ENCODE measurements at regions not wholly inside any gene's neighbourhood (a gene's known extent, or its start where the extent isn't known, plus 50 kb on each side); places are given as distances from the start of the nearest gene placed in this dataset.

DNA sequence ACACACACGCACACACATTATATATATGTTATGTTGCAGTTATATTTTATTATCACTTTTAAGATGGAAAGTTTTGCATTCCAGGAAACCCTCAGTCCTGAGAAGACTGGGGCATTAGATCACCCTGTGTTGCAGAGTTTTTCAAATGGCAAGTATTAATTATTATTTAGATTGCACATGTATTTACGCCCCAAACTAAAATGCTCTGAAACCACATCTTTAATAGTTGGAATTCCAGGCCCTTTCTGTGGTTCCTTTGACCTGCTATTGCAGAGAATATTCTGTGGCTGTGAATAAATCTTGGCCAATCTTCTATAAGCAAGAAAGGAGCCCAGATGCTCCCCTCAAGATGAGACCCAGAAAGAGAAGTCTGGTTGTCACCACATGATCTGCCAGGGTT is 427.0 kb upstream of the TNP1 start:
- H3K4me3 ChIP-seq = no peak overlapping the region
- H3K9ac ChIP-seq (ENCODE audit: insufficient read length) = no peak overlapping the region
- no peak for DNase-seq (ENCODE audit: low read depth, low spot score)
- no peak overlapping the region for H3K27ac ChIP-seq
- H3K9me3 ChIP-seq (ENCODE audit: low read depth, low read length) = no peaks in the 10 kb centered on the region
- H3K36me3 ChIP-seq (ENCODE audit: insufficient read depth, low read length) = peaks cover 11% of the 10 kb centered on the region; the same call in 1 of the 2 replicates
- TF ChIP-seq POLR2AphosphoS5 (IDR thresholded peaks at IDR 0.05; ENCODE audit: borderline replicate concordance, low read depth, low read length) (no peak), FOXP2 (optimal IDR thresholded peaks at IDR 0.05; ENCODE audit: control extremely low read depth, extremely low read length, insufficient read depth) (no peak)

- H3K9me3 ChIP-seq (ENCODE audit: low read depth, low read length) = no peaks in the 10 kb centered on the region
- H3K36me3 ChIP-seq (ENCODE audit: insufficient read depth, low read length) = peaks cover 11% of the 10 kb centered on the region; the same call in 1 of the 2 replicates
- no peak overlapping the region for H3K9ac ChIP-seq (ENCODE audit: insufficient read length)
- no peak for DNase-seq (ENCODE audit: low read depth, low spot score)
- TF ChIP-seq EZH2 (IDR thresholded peaks at IDR 0.05) (no peak), FOXP2 (optimal IDR thresholded peaks at IDR 0.05; ENCODE audit: control extremely low read depth, extremely low read length, insufficient read depth) (no peak), POLR2AphosphoS5 (IDR thresholded peaks at IDR 0.05; ENCODE audit: borderline replicate concordance, low read depth, low read length) (no peak)
- no peak overlapping the region for H3K27ac ChIP-seq
- no peak overlapping the region for H3K4me3 ChIP-seq
These were observed 426.1 kb upstream of the TNP1 start for GRCh38 chr2:217285926-217286325.

DNA sequence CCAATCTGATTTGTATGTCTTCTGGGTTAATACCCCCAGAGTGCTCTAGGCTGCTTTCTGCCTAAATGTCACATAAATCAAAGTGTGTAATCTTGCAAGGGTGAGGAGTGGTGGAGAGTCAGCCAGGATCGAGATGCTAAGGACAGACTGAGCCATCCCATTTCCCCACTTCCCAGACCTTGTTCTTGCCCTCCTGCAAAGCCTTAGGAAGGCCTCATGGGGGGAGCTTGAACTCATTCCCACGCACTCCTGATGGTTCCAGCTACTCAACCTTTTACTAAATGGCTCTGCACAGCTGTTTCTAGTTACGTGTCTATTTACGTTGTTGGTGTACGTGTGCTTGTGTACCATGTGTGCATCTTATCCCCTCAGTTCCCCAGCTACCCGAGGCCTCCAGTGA is 423.6 kb upstream of the TNP1 start:
- Histone ChIP-seq H3K27ac (no peak overlapping the region), H3K4me3 (no peak overlapping the region), H3K9me3 (ENCODE audit: low read depth, low read length) (no peaks in the 10 kb centered on the region), H3K9ac (ENCODE audit: insufficient read length) (no peak overlapping the region), H3K36me3 (ENCODE audit: insufficient read depth, low read length) (peaks cover 5% of the 10 kb centered on the region; the same call in 1 of the 2 replicates)
- TF ChIP-seq POLR2AphosphoS5 (IDR thresholded peaks at IDR 0.05; ENCODE audit: borderline replicate concordance, low read depth, low read length) (no peak), FOXP2 (optimal IDR thresholded peaks at IDR 0.05; ENCODE audit: control extremely low read depth, extremely low read length, insufficient read depth) (no peak), EZH2 (IDR thresholded peaks at IDR 0.05) (no peak)
- no peak for DNase-seq (ENCODE audit: low read depth, low spot score)

DNA sequence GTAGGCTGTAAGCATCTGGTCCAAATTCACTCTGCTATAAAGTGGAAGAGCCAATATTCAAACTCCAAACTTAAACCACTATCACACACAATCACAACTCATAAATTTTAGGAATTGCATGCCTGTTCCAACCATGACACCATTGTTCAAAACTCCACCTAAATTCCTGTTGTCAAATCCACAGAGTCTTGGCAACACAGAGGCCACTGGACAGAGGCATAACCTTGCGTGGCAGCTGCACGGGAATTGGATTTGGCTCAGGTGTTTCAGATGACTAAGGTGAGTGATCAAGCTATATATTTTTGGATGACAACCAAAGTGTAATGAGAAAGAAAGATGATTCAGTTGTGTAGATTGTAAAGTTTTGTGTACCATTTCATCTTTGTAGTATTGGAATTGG is 422.7 kb upstream of the TNP1 start:
- Histone ChIP-seq H3K27ac (no peak overlapping the region), H3K36me3 (ENCODE audit: insufficient read depth, low read length) (no peaks in the 10 kb centered on the region), H3K4me3 (no peak overlapping the region), H3K9ac (ENCODE audit: insufficient read length) (no peak overlapping the region), H3K9me3 (ENCODE audit: low read depth, low read length) (no peaks in the 10 kb centered on the region)
- TF ChIP-seq POLR2AphosphoS5 (IDR thresholded peaks at IDR 0.05; ENCODE audit: borderline replicate concordance, low read depth, low read length) (no peak), FOXP2 (optimal IDR thresholded peaks at IDR 0.05; ENCODE audit: control extremely low read depth, extremely low read length, insufficient read depth) (no peak), EZH2 (IDR thresholded peaks at IDR 0.05) (no peak)
- DNase-seq (ENCODE audit: low read depth, low spot score) = no peak

- Histone ChIP-seq H3K9me3 (ENCODE audit: low read depth, low read length) (no peaks in the 10 kb centered on the region), H3K4me3 (no peak overlapping the region), H3K36me3 (ENCODE audit: insufficient read depth, low read length) (no peaks in the 10 kb centered on the region), H3K9ac (ENCODE audit: insufficient read length) (no peak overlapping the region), H3K27ac (no peak overlapping the region)
- no peak for DNase-seq (ENCODE audit: low read depth, low spot score)
- TF ChIP-seq FOXP2 (optimal IDR thresholded peaks at IDR 0.05; ENCODE audit: control extremely low read depth, extremely low read length, insufficient read depth) = no peak
- no peak for TF ChIP-seq EZH2 (IDR thresholded peaks at IDR 0.05)
- TF ChIP-seq POLR2AphosphoS5 (IDR thresholded peaks at IDR 0.05; ENCODE audit: borderline replicate concordance, low read depth, low read length) = no peak
These were observed 419.7 kb upstream of the TNP1 start for GRCh38 chr2:217279556-217279955.

GRCh38 chr2:217279140-217279539 is 419.3 kb upstream of the TNP1 start:
- no peak for DNase-seq (ENCODE audit: low read depth, low spot score)
- Histone ChIP-seq H3K9ac (ENCODE audit: insufficient read length) (no peak overlapping the region), H3K4me3 (no peak overlapping the region), H3K36me3 (ENCODE audit: insufficient read depth, low read length) (no peaks in the 10 kb centered on the region), H3K27ac (no peak overlapping the region), H3K9me3 (ENCODE audit: low read depth, low read length) (no peaks in the 10 kb centered on the region)
- TF ChIP-seq POLR2AphosphoS5 (IDR thresholded peaks at IDR 0.05; ENCODE audit: borderline replicate concordance, low read depth, low read length) = no peak
- TF ChIP-seq FOXP2 (optimal IDR thresholded peaks at IDR 0.05; ENCODE audit: control extremely low read depth, extremely low read length, insufficient read depth) = no peak
- TF ChIP-seq EZH2 (IDR thresholded peaks at IDR 0.05) = no peak

- H3K4me3 ChIP-seq = no peak overlapping the region
- no peak overlapping the region for H3K27ac ChIP-seq
- H3K9ac ChIP-seq (ENCODE audit: insufficient read length) = no peak overlapping the region
- no peak for DNase-seq (ENCODE audit: low read depth, low spot score)
- no peaks in the 10 kb centered on the region for H3K9me3 ChIP-seq (ENCODE audit: low read depth, low read length)
- TF ChIP-seq POLR2AphosphoS5 (IDR thresholded peaks at IDR 0.05; ENCODE audit: borderline replicate concordance, low read depth, low read length) (no peak), EZH2 (IDR thresholded peaks at IDR 0.05) (no peak), FOXP2 (optimal IDR thresholded peaks at IDR 0.05; ENCODE audit: control extremely low read depth, extremely low read length, insufficient read depth) (no peak)
- H3K36me3 ChIP-seq (ENCODE audit: insufficient read depth, low read length) = no peaks in the 10 kb centered on the region
These were observed 418.0 kb upstream of the TNP1 start for GRCh38 chr2:217277646-217278398.

GRCh38 chr2:217276433-217276832 is 416.6 kb upstream of the TNP1 start:
- TF ChIP-seq POLR2AphosphoS5 (IDR thresholded peaks at IDR 0.05; ENCODE audit: borderline replicate concordance, low read depth, low read length) (no peak), EZH2 (IDR thresholded peaks at IDR 0.05) (no peak), FOXP2 (optimal IDR thresholded peaks at IDR 0.05; ENCODE audit: control extremely low read depth, extremely low read length, insufficient read depth) (no peak)
- no peak for DNase-seq (ENCODE audit: low read depth, low spot score)

DNA sequence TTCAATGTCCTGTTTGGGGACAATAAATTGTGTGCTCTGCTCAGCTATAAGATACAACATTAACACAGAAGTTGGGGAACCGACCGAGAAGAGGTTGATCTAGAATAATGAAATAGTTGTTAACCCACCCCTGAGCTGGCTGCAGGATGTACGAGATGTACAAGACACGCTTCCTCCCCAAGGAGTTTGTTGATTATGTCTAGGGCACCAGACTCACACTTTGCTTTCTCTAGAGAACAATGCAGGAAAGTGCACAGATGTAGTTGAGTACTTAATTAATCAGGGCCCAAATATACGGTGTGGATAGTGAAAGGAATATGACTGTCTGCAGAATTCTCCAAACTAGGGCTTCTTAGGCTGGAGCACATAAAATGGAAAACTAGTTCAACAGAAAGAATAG is 415.2 kb upstream of the TNP1 start:
- Histone ChIP-seq H3K4me3 (no peak overlapping the region), H3K9me3 (ENCODE audit: low read depth, low read length) (no peaks in the 10 kb centered on the region), H3K36me3 (ENCODE audit: insufficient read depth, low read length) (no peaks in the 10 kb centered on the region), H3K9ac (ENCODE audit: insufficient read length) (no peak overlapping the region), H3K27ac (no peak overlapping the region)
- DNase-seq (ENCODE audit: low read depth, low spot score) = no peak
- TF ChIP-seq POLR2AphosphoS5 (IDR thresholded peaks at IDR 0.05; ENCODE audit: borderline replicate concordance, low read depth, low read length) = no peak

More at GRCh38 chr2:217276433-217276832, 416.6 kb upstream of the TNP1 start:
- Histone ChIP-seq H3K27ac (no peak overlapping the region), H3K9me3 (ENCODE audit: low read depth, low read length) (no peaks in the 10 kb centered on the region), H3K9ac (ENCODE audit: insufficient read length) (no peak overlapping the region), H3K4me3 (no peak overlapping the region), H3K36me3 (ENCODE audit: insufficient read depth, low read length) (no peaks in the 10 kb centered on the region)

Measured in SK-N-MC (cell line).